ENCODE measurements at regions not wholly inside any gene's neighbourhood (a gene's known extent, or its start where the extent isn't known, plus 50 kb on each side); places are given as distances from the start of the nearest gene placed in this dataset.

DNA sequence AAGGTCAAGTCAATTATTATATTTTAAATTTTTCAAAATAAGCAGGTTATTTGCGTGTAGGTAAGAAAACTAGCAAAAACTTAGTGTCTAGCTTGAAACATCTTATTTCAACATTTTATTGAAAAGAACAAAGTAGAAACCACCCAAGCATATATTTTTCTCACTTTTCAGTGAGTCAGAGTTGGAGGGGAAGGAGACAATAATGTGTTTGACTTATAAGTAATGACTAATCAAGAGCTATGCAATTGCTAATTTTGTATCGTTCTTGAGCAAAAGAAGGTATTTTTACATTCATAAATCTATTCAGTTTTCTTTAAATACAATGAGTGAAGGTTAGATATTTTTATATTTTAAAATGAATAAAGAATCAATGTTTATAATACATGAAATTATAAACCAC is 54.4 kb upstream of the P2RY1 start:
- Histone ChIP-seq H3K27me3 (ENCODE audit: control insufficient read depth in 2 of 2, insufficient read depth in 2 of 2, low read length in 2 of 2) (no peaks in the 10 kb centered on the region), H3K4me2 (ENCODE audit: insufficient read depth, low read length) (no peak overlapping the region), H4K20me1 (replicated peaks; ENCODE audit: control insufficient read depth, insufficient read depth, low read length) (no peaks in the 10 kb centered on the region), H3K79me2 (ENCODE audit: control insufficient read depth, insufficient read depth, low read length) (no peaks in the 10 kb centered on the region), H2AFZ (ENCODE audit: low read depth, low read length) (no peak overlapping the region), H3K9me3 (replicated peaks; ENCODE audit: control insufficient read depth, insufficient read depth, low read depth, low read length) (peaks cover under 1% of the 10 kb centered on the region; the same call in 1 of the 2 replicates), H3K36me3 (ENCODE audit: control insufficient read depth, insufficient read depth, low read length) (no peaks in the 10 kb centered on the region), H3K9ac (ENCODE audit: insufficient read depth in 1 of 2, low read depth in 2 of 2, low read length in 2 of 2) (no peak overlapping the region), H3K27ac (ENCODE audit: extremely low read depth, low read depth, low read length) (no peak overlapping the region), H3K4me3 (no peak overlapping the region), H3K9me1 (ENCODE audit: control insufficient read depth, insufficient read depth, low read length) (no peaks in the 10 kb centered on the region), H3K4me1 (replicated peaks in 1 of 2; ENCODE audit: control insufficient read depth in 2 of 2, insufficient read depth in 2 of 2, low read length in 2 of 2) (no peaks in the 10 kb centered on the region)
- intact Hi-C loops (cut with micrococcal nuclease) (no loop called here), in situ Hi-C loops (cut with MboI) (no loop called here)
- DNase-seq (ENCODE audit: extremely low read depth in 1 of 4, low spot score in 3 of 4): no peak
- WGBS (ENCODE audit: insufficient coverage, low coverage, missing lambda C conversion rate): 44% methylated on average over 2 of the region's 2 CpGs
- POLR2A ChIA-PET: interaction anchor here (1.0 kb wide), 1 partner anchor 17 kb away, joined by 3 read pairs; no protein-coding TSS in a partner anchor
- CTCF ChIA-PET (ENCODE audit: low intra/inter-chr PET ratio): no interaction called here
- BruUV-seq (replicated peaks): no TSS peak
- no peak for ATAC-seq
- FAIRE-seq: no peak
- no peak for TF ChIP-seq ZNF133 (CRISPR knock-in tag; IDR thresholded peaks at IDR 0.05)
- no peak for TF ChIP-seq YBX1 (IDR thresholded peaks at IDR 0.05)
- TF ChIP-seq RBM22 (IDR thresholded peaks at IDR 0.05; ENCODE audit: low read depth, low read length, poor library complexity, severe bottlenecking): no peak
- TF ChIP-seq PHF8 (IDR thresholded peaks at IDR 0.05; ENCODE audit: borderline replicate concordance, low read length): no peak
- TF ChIP-seq ZBTB34 (CRISPR knock-in tag; IDR thresholded peaks at IDR 0.05): no peak
- TF ChIP-seq FOXM1 (IDR thresholded peaks at IDR 0.05; ENCODE audit: low read depth): no peak
- TF ChIP-seq FOXM1 (CRISPR knock-in tag; IDR thresholded peaks at IDR 0.05; ENCODE audit: low read depth): no peak
- TF ChIP-seq SMARCC2 (IDR thresholded peaks at IDR 0.05; ENCODE audit: low read depth): no peak

All from K562 (cell line).